K562 (cell line): ENCODE measurements at regions not wholly inside any gene's neighbourhood (a gene's known extent, or its start where the extent isn't known, plus 50 kb on each side); places are given as distances from the start of the nearest gene placed in this dataset.

Source experiments
- CCAR2 ChIP-seq: fragments of 200-400 bp; formaldehyde crosslinking; IDR thresholded peaks from 2 replicates; pipeline ENCODE4 v1.6.1; 2017; ENCODE audit warnings: mild to moderate bottlenecking, low read depth, low read length
- EGR1 ChIP-seq: fragments of 450-650 bp; conservative IDR thresholded peaks from 2 replicates; pipeline ENCODE4 v1.6.1; 2017; ENCODE audit warnings: mild to moderate bottlenecking
- ELF4 ChIP-seq: fragments of 450-650 bp; formaldehyde crosslinking; IDR thresholded peaks from 2 replicates; pipeline ENCODE4 v1.4.0; 2022; ENCODE audit warnings: missing genetic modification characterization
- FOXJ2 ChIP-seq: fragments of 200-800 bp; sonication (Bioruptor generic); IDR thresholded peaks from 2 replicates; pipeline ENCODE4 v1.6.1; 2016; ENCODE audit warnings: missing genetic modification characterization, missing compliant biosample characterization
- HIVEP1 ChIP-seq: fragments of 250-450 bp; sonication (Bioruptor Pico); IDR thresholded peaks from 2 replicates; pipeline ENCODE4 v1.4.0; 2020; ENCODE audit warnings: mild to moderate bottlenecking
- HMBOX1 ChIP-seq: sonication (generic); IDR thresholded peaks from 2 replicates; pipeline ENCODE4 v1.6.1; 2016
- HOXB6 ChIP-seq: fragments of 250-450 bp; sonication (Bioruptor Pico); IDR thresholded peaks from 2 replicates; pipeline ENCODE4 v1.5.1; 2022; ENCODE audit warnings: mild to moderate bottlenecking, borderline replicate concordance
- JUN ChIP-seq, 2 experiments: sonication (generic) in 1 of 2; formaldehyde crosslinking in 1 of 2; IDR thresholded peaks; 2 replicates each; pipeline versions ENCODE4 v1.6.1 to v1.8.0; 2012 to 2022; ENCODE audit warnings: borderline replicate concordance in 2 of 2, mild to moderate bottlenecking in 2 of 2, improper control_type of control experiment in 1 of 2, low read depth in 1 of 2, low read length in 1 of 2, missing genetic modification reagents in 1 of 2
- MCM2 ChIP-seq: fragments of 450-650 bp; IDR thresholded peaks from 2 replicates; pipeline ENCODE4 v1.6.1; 2017; ENCODE audit warnings: low read depth, mild to moderate bottlenecking
- MEF2A ChIP-seq: IDR thresholded peaks from 2 replicates; pipeline ENCODE4 v1.6.1; 2011; ENCODE audit warnings: low read depth, mild to moderate bottlenecking, low read length, moderate library complexity; ENCODE audit not compliant: control insufficient read depth
- NFE2 ChIP-seq: IDR thresholded peaks from 2 replicates; pipeline ENCODE4 v1.6.1; 2014; ENCODE audit warnings: antibody characterized with exemption, low read depth
- NFE2L1 ChIP-seq: fragments of 450-650 bp; IDR thresholded peaks from 2 replicates; pipeline ENCODE4 v1.6.1; 2016; ENCODE audit warnings: missing genetic modification characterization, low read depth, mild to moderate bottlenecking, missing compliant biosample characterization, moderate library complexity, borderline replicate concordance
- PRMT5 ChIP-seq: sonication (generic); formaldehyde crosslinking; IDR thresholded peaks from 2 replicates; pipeline ENCODE4 v1.5.0; 2020; ENCODE audit warnings: missing genetic modification reagents
- SMARCA4 ChIP-seq: fragments of 450-650 bp; IDR thresholded peaks from 2 replicates; pipeline ENCODE4 v1.6.1; 2016
- ZNF175 ChIP-seq: fragments of 200-800 bp; sonication (Bioruptor generic); IDR thresholded peaks from 2 replicates; pipeline ENCODE4 v1.6.1; 2016; ENCODE audit warnings: low read depth, mild to moderate bottlenecking, missing genetic modification characterization, missing compliant biosample characterization
- ZNF41 ChIP-seq: fragments of 250-450 bp; sonication (Bioruptor Pico); conservative IDR thresholded peaks from 2 replicates; pipeline ENCODE4 v1.4.0; 2020; ENCODE audit warnings: mild to moderate bottlenecking
- TF ChIP-seq, protein P1 (sequence below), 2 experiments: fragments of 450-650 bp; IDR thresholded peaks; 2 replicates each; pipeline ENCODE4 v1.6.1; 2016
- TF ChIP-seq, protein P2 (sequence below): fragments of 250-450 bp; sonication (Bioruptor Pico); IDR thresholded peaks from 2 replicates; pipeline ENCODE4 v1.5.0; 2021
- TF ChIP-seq, protein P3 (sequence below): fragments of 150-350 bp; conservative IDR thresholded peaks from 2 replicates; pipeline ENCODE4 v1.6.1; 2014; ENCODE audit warnings: low read length
- TF ChIP-seq, protein P4 (sequence below): fragments of 150-350 bp; IDR thresholded peaks from 2 replicates; pipeline ENCODE4 v1.6.1; 2014; ENCODE audit warnings: low read depth, mild to moderate bottlenecking, low read length, borderline replicate concordance

DNA sequence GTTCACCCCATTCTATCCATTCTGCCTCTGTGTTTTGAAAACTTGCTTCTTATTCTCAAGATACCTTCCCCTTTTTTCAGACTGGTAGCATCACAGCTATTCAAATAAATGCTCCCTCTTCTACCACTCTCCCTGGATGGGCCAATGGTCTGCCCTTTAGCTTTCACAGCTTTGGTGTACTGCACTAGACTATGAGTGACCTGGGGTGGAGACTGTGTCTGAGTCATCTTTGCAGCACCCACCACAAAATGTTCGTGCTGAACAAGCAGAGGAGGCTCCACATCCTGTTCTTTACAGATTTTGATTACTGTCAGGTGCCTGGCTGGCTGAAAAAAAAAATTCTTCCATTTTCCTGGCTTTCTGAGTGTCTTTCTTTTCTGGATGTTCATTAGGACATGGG is 1104.1 kb upstream of the TMEM132C start (continued):
- TF ChIP-seq NFE2 (peak; percentile 22; the same call in 1 of the 2 replicates), PRMT5 (CRISPR knock-in tag) (no peak), MCM2 (no peak), EGR1 (no peak), ZNF175 (CRISPR knock-in tag) (no peak), FOXJ2 (no peak), HMBOX1 (0 out of 2 replicates have a peak, but pooled peaks have one; percentile 27), ZNF41 (CRISPR knock-in tag) (no peak), SMARCA4 (peak; percentile 45), HIVEP1 (CRISPR knock-in tag) (no peak), MEF2A (no peak), JUN (IDR thresholded peaks at IDR 0.05; ENCODE audit: borderline replicate concordance, low read depth, low read length) (peak; percentile 67; the same call in 1 of the 2 replicates), JUN (CRISPR knock-in tag; IDR thresholded peaks at IDR 0.05; ENCODE audit: borderline replicate concordance) (no peak), CCAR2 (no peak), NFE2L1 (tag) (no peak), ELF4 (CRISPR knock-in tag) (no peak), HOXB6 (CRISPR knock-in tag) (no peak)
- TF ChIP-seq, protein P1, sequence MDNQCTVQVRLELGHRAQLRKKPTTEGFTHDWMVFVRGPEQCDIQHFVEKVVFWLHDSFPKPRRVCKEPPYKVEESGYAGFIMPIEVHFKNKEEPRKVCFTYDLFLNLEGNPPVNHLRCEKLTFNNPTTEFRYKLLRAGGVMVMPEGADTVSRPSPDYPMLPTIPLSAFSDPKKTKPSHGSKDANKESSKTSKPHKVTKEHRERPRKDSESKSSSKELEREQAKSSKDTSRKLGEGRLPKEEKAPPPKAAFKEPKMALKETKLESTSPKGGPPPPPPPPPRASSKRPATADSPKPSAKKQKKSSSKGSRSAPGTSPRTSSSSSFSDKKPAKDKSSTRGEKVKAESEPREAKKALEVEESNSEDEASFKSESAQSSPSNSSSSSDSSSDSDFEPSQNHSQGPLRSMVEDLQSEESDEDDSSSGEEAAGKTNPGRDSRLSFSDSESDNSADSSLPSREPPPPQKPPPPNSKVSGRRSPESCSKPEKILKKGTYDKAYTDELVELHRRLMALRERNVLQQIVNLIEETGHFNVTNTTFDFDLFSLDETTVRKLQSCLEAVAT (IDR thresholded peaks at IDR 0.05): 0 out of 4 replicates have a peak, but pooled peaks of 1 of the 2 experiments have one; percentile 37
- TF ChIP-seq, protein P2, sequence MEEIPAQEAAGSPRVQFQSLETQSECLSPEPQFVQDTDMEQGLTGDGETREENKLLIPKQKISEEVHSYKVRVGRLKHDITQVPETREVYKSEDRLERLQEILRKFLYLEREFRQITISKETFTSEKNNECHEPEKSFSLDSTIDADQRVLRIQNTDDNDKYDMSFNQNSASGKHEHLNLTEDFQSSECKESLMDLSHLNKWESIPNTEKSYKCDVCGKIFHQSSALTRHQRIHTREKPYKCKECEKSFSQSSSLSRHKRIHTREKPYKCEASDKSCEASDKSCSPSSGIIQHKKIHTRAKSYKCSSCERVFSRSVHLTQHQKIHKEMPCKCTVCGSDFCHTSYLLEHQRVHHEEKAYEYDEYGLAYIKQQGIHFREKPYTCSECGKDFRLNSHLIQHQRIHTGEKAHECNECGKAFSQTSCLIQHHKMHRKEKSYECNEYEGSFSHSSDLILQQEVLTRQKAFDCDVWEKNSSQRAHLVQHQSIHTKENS: no peak
- TF ChIP-seq, protein P3, sequence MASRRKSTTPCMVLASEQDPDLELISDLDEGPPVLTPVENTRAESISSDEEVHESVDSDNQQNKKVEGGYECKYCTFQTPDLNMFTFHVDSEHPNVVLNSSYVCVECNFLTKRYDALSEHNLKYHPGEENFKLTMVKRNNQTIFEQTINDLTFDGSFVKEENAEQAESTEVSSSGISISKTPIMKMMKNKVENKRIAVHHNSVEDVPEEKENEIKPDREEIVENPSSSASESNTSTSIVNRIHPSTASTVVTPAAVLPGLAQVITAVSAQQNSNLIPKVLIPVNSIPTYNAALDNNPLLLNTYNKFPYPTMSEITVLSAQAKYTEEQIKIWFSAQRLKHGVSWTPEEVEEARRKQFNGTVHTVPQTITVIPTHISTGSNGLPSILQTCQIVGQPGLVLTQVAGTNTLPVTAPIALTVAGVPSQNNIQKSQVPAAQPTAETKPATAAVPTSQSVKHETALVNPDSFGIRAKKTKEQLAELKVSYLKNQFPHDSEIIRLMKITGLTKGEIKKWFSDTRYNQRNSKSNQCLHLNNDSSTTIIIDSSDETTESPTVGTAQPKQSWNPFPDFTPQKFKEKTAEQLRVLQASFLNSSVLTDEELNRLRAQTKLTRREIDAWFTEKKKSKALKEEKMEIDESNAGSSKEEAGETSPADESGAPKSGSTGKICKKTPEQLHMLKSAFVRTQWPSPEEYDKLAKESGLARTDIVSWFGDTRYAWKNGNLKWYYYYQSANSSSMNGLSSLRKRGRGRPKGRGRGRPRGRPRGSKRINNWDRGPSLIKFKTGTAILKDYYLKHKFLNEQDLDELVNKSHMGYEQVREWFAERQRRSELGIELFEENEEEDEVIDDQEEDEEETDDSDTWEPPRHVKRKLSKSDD: no peak
- TF ChIP-seq, protein P4, sequence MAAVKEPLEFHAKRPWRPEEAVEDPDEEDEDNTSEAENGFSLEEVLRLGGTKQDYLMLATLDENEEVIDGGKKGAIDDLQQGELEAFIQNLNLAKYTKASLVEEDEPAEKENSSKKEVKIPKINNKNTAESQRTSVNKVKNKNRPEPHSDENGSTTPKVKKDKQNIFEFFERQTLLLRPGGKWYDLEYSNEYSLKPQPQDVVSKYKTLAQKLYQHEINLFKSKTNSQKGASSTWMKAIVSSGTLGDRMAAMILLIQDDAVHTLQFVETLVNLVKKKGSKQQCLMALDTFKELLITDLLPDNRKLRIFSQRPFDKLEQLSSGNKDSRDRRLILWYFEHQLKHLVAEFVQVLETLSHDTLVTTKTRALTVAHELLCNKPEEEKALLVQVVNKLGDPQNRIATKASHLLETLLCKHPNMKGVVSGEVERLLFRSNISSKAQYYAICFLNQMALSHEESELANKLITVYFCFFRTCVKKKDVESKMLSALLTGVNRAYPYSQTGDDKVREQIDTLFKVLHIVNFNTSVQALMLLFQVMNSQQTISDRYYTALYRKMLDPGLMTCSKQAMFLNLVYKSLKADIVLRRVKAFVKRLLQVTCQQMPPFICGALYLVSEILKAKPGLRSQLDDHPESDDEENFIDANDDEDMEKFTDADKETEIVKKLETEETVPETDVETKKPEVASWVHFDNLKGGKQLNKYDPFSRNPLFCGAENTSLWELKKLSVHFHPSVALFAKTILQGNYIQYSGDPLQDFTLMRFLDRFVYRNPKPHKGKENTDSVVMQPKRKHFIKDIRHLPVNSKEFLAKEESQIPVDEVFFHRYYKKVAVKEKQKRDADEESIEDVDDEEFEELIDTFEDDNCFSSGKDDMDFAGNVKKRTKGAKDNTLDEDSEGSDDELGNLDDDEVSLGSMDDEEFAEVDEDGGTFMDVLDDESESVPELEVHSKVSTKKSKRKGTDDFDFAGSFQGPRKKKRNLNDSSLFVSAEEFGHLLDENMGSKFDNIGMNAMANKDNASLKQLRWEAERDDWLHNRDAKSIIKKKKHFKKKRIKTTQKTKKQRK: no peak
